ENCODE measurements at regions not wholly inside any gene's neighbourhood (a gene's known extent, or its start where the extent isn't known, plus 50 kb on each side); places are given as distances from the start of the nearest gene placed in this dataset.
A peak's percentile ranks its signal among the peaks of the same experiment; 100 is the strongest.

GRCh38 chr12:111304642-111305071 is 64.2 kb downstream of the PHETA1 start (continued):
- TF ChIP-seq, protein P1, sequence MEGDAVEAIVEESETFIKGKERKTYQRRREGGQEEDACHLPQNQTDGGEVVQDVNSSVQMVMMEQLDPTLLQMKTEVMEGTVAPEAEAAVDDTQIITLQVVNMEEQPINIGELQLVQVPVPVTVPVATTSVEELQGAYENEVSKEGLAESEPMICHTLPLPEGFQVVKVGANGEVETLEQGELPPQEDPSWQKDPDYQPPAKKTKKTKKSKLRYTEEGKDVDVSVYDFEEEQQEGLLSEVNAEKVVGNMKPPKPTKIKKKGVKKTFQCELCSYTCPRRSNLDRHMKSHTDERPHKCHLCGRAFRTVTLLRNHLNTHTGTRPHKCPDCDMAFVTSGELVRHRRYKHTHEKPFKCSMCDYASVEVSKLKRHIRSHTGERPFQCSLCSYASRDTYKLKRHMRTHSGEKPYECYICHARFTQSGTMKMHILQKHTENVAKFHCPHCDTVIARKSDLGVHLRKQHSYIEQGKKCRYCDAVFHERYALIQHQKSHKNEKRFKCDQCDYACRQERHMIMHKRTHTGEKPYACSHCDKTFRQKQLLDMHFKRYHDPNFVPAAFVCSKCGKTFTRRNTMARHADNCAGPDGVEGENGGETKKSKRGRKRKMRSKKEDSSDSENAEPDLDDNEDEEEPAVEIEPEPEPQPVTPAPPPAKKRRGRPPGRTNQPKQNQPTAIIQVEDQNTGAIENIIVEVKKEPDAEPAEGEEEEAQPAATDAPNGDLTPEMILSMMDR (tag by site-specific recombination; IDR thresholded peaks at IDR 0.05), result peak; percentile 61
- TF ChIP-seq ZNF488 (tag by site-specific recombination; IDR thresholded peaks at IDR 0.05), result no peak
- TF ChIP-seq ZNF404 (tag by site-specific recombination; IDR thresholded peaks at IDR 0.05), result no peak
- no peak for TF ChIP-seq ZBTB20 (tag by site-specific recombination; IDR thresholded peaks at IDR 0.05)
- no peak for TF ChIP-seq ZNF324 (tag by site-specific recombination; IDR thresholded peaks at IDR 0.05)
- TF ChIP-seq ZFHX2 (tag by site-specific recombination; conservative IDR thresholded peaks at IDR 0.05), result no peak
- TF ChIP-seq ZNF2 (tag by site-specific recombination; IDR thresholded peaks at IDR 0.05), result peak; percentile 100

DNA sequence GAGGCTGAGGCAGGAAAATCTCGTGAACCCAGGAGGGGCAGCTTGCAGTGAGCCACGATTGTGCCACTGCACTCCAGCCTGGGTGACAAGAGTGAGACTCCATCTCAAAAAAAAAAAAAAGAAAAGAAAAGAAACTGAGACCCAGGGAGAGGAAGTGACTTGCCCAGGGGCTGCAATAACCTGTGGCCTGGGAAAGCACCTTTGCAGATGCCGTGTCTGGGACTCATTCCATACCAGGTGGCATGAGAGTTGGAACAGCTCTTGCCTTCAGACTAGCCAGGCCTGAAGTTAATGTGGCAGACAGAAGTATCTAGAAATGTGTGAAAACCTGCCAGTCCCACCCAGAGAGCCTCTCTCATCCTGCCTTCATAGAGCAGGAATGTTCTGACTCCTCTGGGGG is 65.4 kb downstream of the PHETA1 start:
- Histone ChIP-seq H3K27ac (ENCODE audit: extremely low read depth, low read depth, low read length) (no peak overlapping the region), H3K36me3 (ENCODE audit: control insufficient read depth in 2 of 2, insufficient read depth in 1 of 2, low read length in 2 of 2) (no peaks in the 10 kb centered on the region), H3K4me3 (ENCODE audit: low read depth, low read length) (no peak overlapping the region), H3K4me1 (ENCODE audit: control insufficient read depth, insufficient read depth, low read length) (no peaks in the 10 kb centered on the region), H3K9me3 (ENCODE audit: control insufficient read depth, insufficient read depth, low read depth, low read length) (no peaks in the 10 kb centered on the region)
- TF ChIP-seq ZNF132 (tag by site-specific recombination; IDR thresholded peaks at IDR 0.05; ENCODE audit: borderline replicate concordance) (no peak), ZNF626 (tag by site-specific recombination; IDR thresholded peaks at IDR 0.05) (no peak), ZNF529 (tag by site-specific recombination; IDR thresholded peaks at IDR 0.05; ENCODE audit: insufficient replicate concordance) (no peak), ZNF280C (tag by site-specific recombination; IDR thresholded peaks at IDR 0.05) (no peak), ZNF266 (tag by site-specific recombination; IDR thresholded peaks at IDR 0.05; ENCODE audit: low read depth) (no peak), ZNF658 (tag by site-specific recombination; IDR thresholded peaks at IDR 0.05) (no peak), ZBTB21 (tag by site-specific recombination; IDR thresholded peaks at IDR 0.05) (no peak), ZNF580 (tag by site-specific recombination; IDR thresholded peaks at IDR 0.05) (no peak)
- ChIA-PET POLR2A (no interaction called here), CTCF (interaction anchor here (0.6 to 8.3 kb wide), 15 partner anchors 12 to 1713 kb away, joined by 3 to 105 read pairs (median 4); no protein-coding TSS in a partner anchor)

DNA sequence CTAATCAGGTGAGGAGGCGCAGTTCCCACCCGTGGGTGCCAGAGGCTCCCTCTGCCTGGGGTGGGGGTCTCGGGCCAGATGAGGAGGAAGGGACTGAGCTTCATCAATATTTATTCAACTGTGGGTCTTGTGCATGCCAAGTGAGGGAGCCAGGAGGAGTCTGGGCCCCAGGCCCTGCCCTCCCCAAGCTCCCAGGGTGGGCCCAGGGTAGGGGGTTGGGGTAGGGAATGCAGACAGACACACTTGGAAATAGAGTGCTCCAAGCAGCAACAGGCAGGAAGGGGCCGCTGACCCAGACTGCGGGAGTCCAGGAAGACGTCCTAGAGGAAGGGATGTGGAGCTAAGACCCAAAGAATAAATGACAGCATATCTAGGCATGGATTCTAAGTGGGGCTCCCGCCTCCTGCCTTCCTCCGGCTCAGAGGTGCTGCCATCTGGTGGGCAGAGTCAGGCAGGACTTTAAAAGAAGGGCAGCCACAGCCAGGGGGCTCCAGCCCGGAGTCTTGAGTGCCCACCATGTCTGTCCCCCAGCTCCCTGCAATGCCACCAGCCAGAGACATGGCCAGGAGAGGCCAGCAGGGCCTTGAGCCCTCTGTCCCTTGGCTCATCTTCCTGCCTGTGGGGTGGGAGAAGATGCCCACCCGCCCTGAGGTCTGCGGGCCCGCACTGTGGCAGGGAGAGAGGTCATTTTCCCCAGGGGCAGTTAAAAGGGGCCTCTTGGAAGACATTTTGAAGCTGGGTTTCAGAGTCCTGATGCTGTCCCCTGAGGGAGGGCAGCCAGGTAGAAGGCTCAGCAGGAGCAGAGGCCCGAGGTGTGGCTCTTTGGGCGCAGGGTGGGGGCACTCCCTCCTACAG is 70.1 kb downstream of the PHETA1 start:
- Histone ChIP-seq H3K9me3 (ENCODE audit: control insufficient read depth, insufficient read depth, low read depth, low read length) (no peaks in the 10 kb centered on the region), H3K36me3 (ENCODE audit: control insufficient read depth in 2 of 2, insufficient read depth in 1 of 2, low read length in 2 of 2) (no peaks in the 10 kb centered on the region), H3K4me3 (ENCODE audit: low read depth, low read length) (no peak overlapping the region), H3K4me1 (ENCODE audit: control insufficient read depth, insufficient read depth, low read length) (no peaks in the 10 kb centered on the region), H3K27ac (ENCODE audit: extremely low read depth, low read depth, low read length) (no peak overlapping the region)
- ChIA-PET CTCF (interaction anchor here (0.6 to 8.3 kb wide), 45 partner anchors 8 to 404 kb away, joined by 3 to 105 read pairs (median 4); no protein-coding TSS in a partner anchor), POLR2A (no interaction called here)
- TF ChIP-seq ZFP69B (tag by site-specific recombination; IDR thresholded peaks at IDR 0.05) (peak; percentile 47; the same call in 1 of the 2 replicates), GLIS1 (tag by site-specific recombination; IDR thresholded peaks at IDR 0.05) (0 out of 2 replicates have a peak, but pooled peaks have one; percentile 35), ZNF654 (tag by site-specific recombination; IDR thresholded peaks at IDR 0.05; ENCODE audit: low read depth) (peak; percentile 63), ZIC2 (tag by site-specific recombination; IDR thresholded peaks at IDR 0.05) (peak; percentile 27; the same call in 1 of the 2 replicates), ZNF600 (tag by site-specific recombination; IDR thresholded peaks at IDR 0.05) (0 out of 2 replicates have a peak, but pooled peaks have one; percentile 13), SP7 (tag by site-specific recombination; IDR thresholded peaks at IDR 0.05) (0 out of 2 replicates have a peak, but pooled peaks have one; percentile 23)
- TF ChIP-seq, protein P1 (tag by site-specific recombination; IDR thresholded peaks at IDR 0.05), result peak; percentile 87
- TF ChIP-seq, protein P2, sequence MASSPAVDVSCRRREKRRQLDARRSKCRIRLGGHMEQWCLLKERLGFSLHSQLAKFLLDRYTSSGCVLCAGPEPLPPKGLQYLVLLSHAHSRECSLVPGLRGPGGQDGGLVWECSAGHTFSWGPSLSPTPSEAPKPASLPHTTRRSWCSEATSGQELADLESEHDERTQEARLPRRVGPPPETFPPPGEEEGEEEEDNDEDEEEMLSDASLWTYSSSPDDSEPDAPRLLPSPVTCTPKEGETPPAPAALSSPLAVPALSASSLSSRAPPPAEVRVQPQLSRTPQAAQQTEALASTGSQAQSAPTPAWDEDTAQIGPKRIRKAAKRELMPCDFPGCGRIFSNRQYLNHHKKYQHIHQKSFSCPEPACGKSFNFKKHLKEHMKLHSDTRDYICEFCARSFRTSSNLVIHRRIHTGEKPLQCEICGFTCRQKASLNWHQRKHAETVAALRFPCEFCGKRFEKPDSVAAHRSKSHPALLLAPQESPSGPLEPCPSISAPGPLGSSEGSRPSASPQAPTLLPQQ (tag by site-specific recombination; IDR thresholded peaks at IDR 0.05), result peak; percentile 68

All from HEK293 (cell line).